Fibroblast of lung (primary cell): ENCODE measurements at regions not wholly inside any gene's neighbourhood (a gene's known extent, or its start where the extent isn't known, plus 50 kb on each side); places are given as distances from the start of the nearest gene placed in this dataset.

Source experiments
- DNase-seq, 2 donors: peaks; one replicate each; pipeline versions ENCODE4 v3.0.0 to v3.0.0-alpha.2; 2010; ENCODE audit warnings: low read depth in 2 of 2
- H2AFZ ChIP-seq: 2 replicates; pipeline ENCODE4 v1.5.1; 2012; ENCODE audit warnings: low read length, control low read depth, inconsistent platforms
- H3K27ac ChIP-seq: 2 replicates; pipeline ENCODE4 v1.5.1; 2011; ENCODE audit warnings: low read length, control low read depth; ENCODE audit not compliant: insufficient read depth
- H3K27me3 ChIP-seq: 2 replicates; pipeline ENCODE4 v1.5.1; 2011; ENCODE audit warnings: mild to moderate bottlenecking, low read length; ENCODE audit not compliant: control insufficient read depth, insufficient read depth
- H3K36me3 ChIP-seq: 2 replicates; pipeline ENCODE4 v1.5.1; 2011; ENCODE audit warnings: low read length; ENCODE audit not compliant: control insufficient read depth, insufficient read depth
- H3K4me1 ChIP-seq: 2 replicates; pipeline ENCODE4 v1.5.1; 2011; ENCODE audit warnings: low read length; ENCODE audit not compliant: control insufficient read depth, insufficient read depth; ENCODE audit errors: extremely low read depth
- H3K4me2 ChIP-seq: 2 replicates; pipeline ENCODE4 v1.5.1; 2011; ENCODE audit warnings: low read length, control low read depth; ENCODE audit not compliant: insufficient read depth; ENCODE audit errors: extremely low read depth
- H3K4me3 ChIP-seq, 4 experiments: fragments of 200-600 bp in 1 of 4; sonication (generic) in 1 of 4; replicated peaks in 1 of 4; 2 replicates each; pipeline ENCODE4 v1.5.1; 2011 to 2016; ENCODE audit warnings: low read length in 4 of 4, low read depth in 3 of 4, mild to moderate bottlenecking in 3 of 4, control low read depth in 2 of 4, inconsistent platforms in 1 of 4, mixed read lengths in 1 of 4; ENCODE audit not compliant: insufficient read depth in 1 of 4; ENCODE audit errors: control extremely low read depth in 1 of 4
- H3K79me2 ChIP-seq: 2 replicates; pipeline ENCODE4 v1.5.1; 2012; ENCODE audit warnings: mild to moderate bottlenecking, low read length, inconsistent platforms; ENCODE audit not compliant: control insufficient read depth, insufficient read depth
- H3K9ac ChIP-seq: 2 replicates; pipeline ENCODE4 v1.5.1; 2011; ENCODE audit warnings: mild to moderate bottlenecking, low read length, control low read depth; ENCODE audit not compliant: insufficient read depth
- H3K9me3 ChIP-seq: 2 replicates; pipeline ENCODE4 v1.5.1; 2012; ENCODE audit warnings: low read depth, low read length; ENCODE audit not compliant: control insufficient read depth, insufficient read depth
- H4K20me1 ChIP-seq: 2 replicates; pipeline ENCODE4 v1.5.1; 2011; ENCODE audit warnings: low read length; ENCODE audit not compliant: control insufficient read depth, insufficient read depth; ENCODE audit errors: extremely low read depth
- EZH2 ChIP-seq: IDR thresholded peaks from 2 replicates; pipeline ENCODE4 v1.5.1; 2012; ENCODE audit warnings: low read length, control low read depth, mild to moderate bottlenecking; ENCODE audit errors: missing control alignments
- TF ChIP-seq, protein P1 (sequence below), 2 donors: IDR thresholded peaks in 1 of 2; conservative IDR thresholded peaks in 1 of 2; 1 replicate in 1 of 2; 2 replicates in 1 of 2; pipeline ENCODE4 v1.5.1; 2011 to 2012; ENCODE audit warnings: low read length in 2 of 2, control low read depth in 1 of 2, inconsistent platforms in 1 of 2, low read depth in 1 of 2, mild to moderate bottlenecking in 1 of 2

DNA sequence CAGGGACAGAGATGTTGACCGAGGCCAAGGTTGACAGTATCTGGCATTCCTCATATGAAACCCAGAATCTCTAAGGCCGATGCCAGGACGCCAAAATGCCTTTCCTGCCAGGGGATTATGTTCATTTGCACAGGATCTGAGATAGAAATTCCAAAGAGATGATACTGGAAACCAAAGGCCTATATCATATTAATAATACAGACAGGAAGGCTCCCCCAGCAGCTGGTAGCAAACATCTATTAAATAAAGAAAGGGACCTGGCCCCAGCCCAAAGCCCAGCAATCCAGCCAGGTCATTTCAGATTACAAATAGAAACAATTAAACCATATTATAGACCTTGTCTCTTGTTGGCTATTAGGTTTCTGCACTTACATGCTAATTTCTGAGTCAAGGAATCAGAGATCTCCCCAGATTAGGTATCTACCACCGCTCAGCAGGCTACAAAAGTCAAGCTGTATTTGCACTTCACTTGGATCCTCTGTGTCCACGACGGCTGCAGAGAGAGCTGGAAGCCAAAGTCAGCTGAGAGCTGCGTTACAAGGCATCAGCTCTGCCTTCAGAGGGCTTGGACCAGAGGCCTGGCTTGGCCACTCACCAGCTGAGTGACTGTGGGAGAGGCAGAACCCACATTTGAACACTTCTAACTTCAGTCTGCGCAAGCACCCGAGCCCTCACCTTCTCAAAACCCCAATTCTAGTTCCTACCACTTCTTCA is 269.3 kb upstream of the SIX2 start:
- Histone ChIP-seq H3K4me3 (no peak overlapping the region), H3K4me2 (no peak overlapping the region), H3K27me3 (no peaks in the 10 kb centered on the region), H3K9ac (no peak overlapping the region), H3K36me3 (no peaks in the 10 kb centered on the region), H4K20me1 (no peaks in the 10 kb centered on the region), H3K9me3 (no peaks in the 10 kb centered on the region), H3K27ac (no peak overlapping the region), H2AFZ (no peak overlapping the region), H3K4me1 (no peaks in the 10 kb centered on the region), H3K79me2 (no peaks in the 10 kb centered on the region)
- no peak for TF ChIP-seq EZH2
- TF ChIP-seq, protein P1, sequence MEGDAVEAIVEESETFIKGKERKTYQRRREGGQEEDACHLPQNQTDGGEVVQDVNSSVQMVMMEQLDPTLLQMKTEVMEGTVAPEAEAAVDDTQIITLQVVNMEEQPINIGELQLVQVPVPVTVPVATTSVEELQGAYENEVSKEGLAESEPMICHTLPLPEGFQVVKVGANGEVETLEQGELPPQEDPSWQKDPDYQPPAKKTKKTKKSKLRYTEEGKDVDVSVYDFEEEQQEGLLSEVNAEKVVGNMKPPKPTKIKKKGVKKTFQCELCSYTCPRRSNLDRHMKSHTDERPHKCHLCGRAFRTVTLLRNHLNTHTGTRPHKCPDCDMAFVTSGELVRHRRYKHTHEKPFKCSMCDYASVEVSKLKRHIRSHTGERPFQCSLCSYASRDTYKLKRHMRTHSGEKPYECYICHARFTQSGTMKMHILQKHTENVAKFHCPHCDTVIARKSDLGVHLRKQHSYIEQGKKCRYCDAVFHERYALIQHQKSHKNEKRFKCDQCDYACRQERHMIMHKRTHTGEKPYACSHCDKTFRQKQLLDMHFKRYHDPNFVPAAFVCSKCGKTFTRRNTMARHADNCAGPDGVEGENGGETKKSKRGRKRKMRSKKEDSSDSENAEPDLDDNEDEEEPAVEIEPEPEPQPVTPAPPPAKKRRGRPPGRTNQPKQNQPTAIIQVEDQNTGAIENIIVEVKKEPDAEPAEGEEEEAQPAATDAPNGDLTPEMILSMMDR (conservative IDR thresholded peaks at IDR 0.05 in 1 of 2, IDR thresholded peaks at IDR 0.05 in 1 of 2; ENCODE audit: low read depth in 1 of 2, low read length in 2 of 2), result no peak
- DNase-seq, result peak in 1 of 2 donors; percentile 38

DNA sequence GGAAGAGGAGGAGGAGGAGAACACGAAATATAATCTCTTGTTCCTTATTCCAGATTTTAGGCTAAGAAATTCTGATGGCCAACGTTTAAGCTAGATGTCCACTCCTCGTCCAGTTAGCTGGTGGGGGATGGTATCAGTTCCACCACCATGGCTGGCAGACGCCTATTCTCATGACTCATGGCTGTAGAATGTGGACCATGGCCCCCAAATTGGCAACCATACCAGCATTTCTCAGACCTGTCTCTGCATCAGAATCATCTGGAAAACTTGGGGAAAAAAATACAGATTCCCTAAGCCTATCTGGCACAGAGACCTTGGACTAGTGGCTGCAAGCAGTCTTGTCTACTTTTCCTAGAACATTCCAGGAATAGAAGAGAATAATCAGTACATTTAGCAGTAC is 267.7 kb upstream of the SIX2 start:
- Histone ChIP-seq H3K27me3 (peaks cover 2% of the 10 kb centered on the region), H3K79me2 (no peaks in the 10 kb centered on the region), H3K4me3 (no peak overlapping the region), H3K9ac (no peak overlapping the region), H4K20me1 (no peaks in the 10 kb centered on the region), H3K4me2 (no peak overlapping the region), H3K36me3 (no peaks in the 10 kb centered on the region), H3K27ac (no peak overlapping the region), H3K4me1 (no peaks in the 10 kb centered on the region), H3K9me3 (no peaks in the 10 kb centered on the region), H2AFZ (no peak overlapping the region)
- DNase-seq, result peak; percentile 45 to 59
- TF ChIP-seq, protein P1 (conservative IDR thresholded peaks at IDR 0.05 in 1 of 2, IDR thresholded peaks at IDR 0.05 in 1 of 2; ENCODE audit: low read depth in 1 of 2, low read length in 2 of 2), result no peak
- TF ChIP-seq EZH2, result no peak

DNA sequence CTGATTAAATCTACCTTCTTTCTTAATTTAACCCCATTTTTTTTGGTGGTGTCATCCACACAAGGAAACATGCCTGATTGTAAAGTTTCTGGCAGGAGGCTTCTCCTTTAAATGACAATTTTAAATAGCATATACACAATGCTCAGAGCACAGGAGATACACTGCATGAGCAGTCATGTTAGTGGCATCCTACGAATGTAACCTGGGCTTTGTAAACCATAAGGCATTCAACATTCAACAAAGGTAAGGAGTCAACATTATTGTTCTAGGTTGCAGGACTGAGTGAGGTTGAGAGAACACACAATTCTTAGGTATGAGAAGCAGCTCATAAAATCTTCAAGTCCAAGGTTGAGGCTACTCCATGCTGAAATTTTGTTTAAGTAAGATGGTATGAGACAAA is 266.6 kb upstream of the SIX2 start:
- TF ChIP-seq EZH2, result no peak
- TF ChIP-seq, protein P1 (conservative IDR thresholded peaks at IDR 0.05 in 1 of 2, IDR thresholded peaks at IDR 0.05 in 1 of 2; ENCODE audit: low read depth in 1 of 2, low read length in 2 of 2), result no peak
- no peak for DNase-seq

More for the DNA sequence above, 266.6 kb upstream of the SIX2 start:
- no peaks in the 10 kb centered on the region for H3K36me3 ChIP-seq
- H3K4me2 ChIP-seq, result no peak overlapping the region
- H2AFZ ChIP-seq, result no peak overlapping the region
- no peak overlapping the region for H3K4me3 ChIP-seq
- H3K9me3 ChIP-seq, result no peaks in the 10 kb centered on the region
- H3K4me1 ChIP-seq, result no peaks in the 10 kb centered on the region
- no peak overlapping the region for H3K9ac ChIP-seq
- no peaks in the 10 kb centered on the region for H4K20me1 ChIP-seq
- no peak overlapping the region for H3K27ac ChIP-seq
- no peaks in the 10 kb centered on the region for H3K79me2 ChIP-seq
- H3K27me3 ChIP-seq, result peaks cover 5% of the 10 kb centered on the region
